HuH-7.5 (cell line): ENCODE measurements at regions not wholly inside any gene's neighbourhood (a gene's known extent, or its start where the extent isn't known, plus 50 kb on each side); places are given as distances from the start of the nearest gene placed in this dataset.
A peak's percentile ranks its signal among the peaks of the same experiment; 100 is the strongest.
"Not testable (repeated sequence)": the region's sequence is repeated elsewhere in the genome, so short reads cannot be mapped to it uniquely, and the experiment has no call there.

Source experiments
- DNase-seq: peaks from one replicate; pipeline ENCODE4 v3.0.0; 2011; ENCODE audit warnings: low spot score

- DNase-seq: not testable (repeated sequence)
Observed at GRCh38 chr10:77740396-77740795, 102.8 kb upstream of the KCNMA1 start.

- DNase-seq: no peak
Observed at GRCh38 chr10:77738496-77739158, 101.0 kb upstream of the KCNMA1 start.

- no peak for DNase-seq
Observed at GRCh38 chr10:77737608-77738007, 100.0 kb upstream of the KCNMA1 start.

DNA sequence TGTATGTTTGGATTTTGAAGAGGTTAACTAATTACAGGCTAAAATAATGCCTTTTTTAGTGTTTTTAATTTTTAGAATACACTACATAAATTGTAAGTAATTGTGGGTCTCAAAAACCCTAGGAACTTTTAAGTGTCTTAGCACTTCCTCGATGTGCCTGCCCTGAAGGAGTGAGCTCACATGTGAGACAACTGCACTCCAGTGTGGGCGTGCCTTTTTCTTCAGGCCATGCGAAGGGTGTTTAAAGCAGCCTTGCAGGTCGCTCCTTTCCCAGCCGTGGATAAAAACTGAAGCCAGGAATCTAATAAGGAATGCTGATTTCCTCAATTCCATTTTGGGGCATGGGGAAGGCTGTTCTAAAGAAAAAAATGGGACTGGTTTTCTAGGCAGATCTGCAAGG lies 97.5 kb upstream of the KCNMA1 start:
- not testable (repeated sequence) for DNase-seq

GRCh38 chr10:77732213-77733003 lies 94.8 kb upstream of the KCNMA1 start:
- DNase-seq: no peak

GRCh38 chr10:77727481-77727880 lies 89.9 kb upstream of the KCNMA1 start:
- no peak for DNase-seq

- no peak for DNase-seq
Observed at GRCh38 chr10:77726732-77727131, 89.1 kb upstream of the KCNMA1 start.

- DNase-seq: no peak
Observed at GRCh38 chr10:77726301-77726700, 88.7 kb upstream of the KCNMA1 start.

DNA sequence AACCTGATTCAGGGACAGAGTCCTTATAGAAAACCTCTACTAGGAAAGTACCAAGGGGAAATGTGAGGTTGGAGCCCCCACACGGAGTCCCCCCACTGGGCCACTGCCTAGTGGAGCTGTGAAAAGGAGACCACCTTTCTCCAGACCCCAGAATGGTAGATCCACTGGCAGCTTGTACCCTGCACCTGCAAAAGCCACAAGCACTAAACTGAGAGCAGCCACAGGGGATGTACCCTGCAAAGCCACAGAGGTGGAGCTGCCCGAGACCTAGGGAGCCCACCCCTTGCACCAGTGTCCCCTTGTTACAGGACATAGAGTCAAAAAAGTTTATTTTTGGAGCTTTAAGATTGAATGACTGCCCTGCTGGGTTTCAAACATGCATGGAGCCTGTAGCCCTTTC lies 87.2 kb upstream of the KCNMA1 start:
- no peak for DNase-seq

GRCh38 chr10:77723376-77723775 lies 85.8 kb upstream of the KCNMA1 start:
- DNase-seq: no peak

DNA sequence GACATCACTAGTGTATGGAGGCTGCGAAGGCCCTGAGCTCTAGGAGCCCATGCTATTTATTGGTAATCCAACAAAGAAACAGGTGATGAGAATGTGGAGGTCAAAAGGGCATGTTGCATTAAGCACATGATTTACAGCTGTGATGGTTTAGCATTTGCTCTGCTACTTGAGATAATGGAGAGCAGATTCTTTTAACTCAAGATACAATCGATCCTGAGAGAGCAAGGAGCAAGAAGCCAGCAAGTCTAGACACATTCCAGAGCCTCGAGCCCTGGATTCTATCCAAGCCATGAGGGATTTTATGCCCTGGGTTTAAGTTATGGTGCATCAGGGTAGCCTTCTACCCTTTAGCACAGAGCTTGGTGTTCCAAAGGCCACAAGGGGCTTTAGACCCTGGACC lies 85.3 kb upstream of the KCNMA1 start:
- not testable (repeated sequence) for DNase-seq

DNA sequence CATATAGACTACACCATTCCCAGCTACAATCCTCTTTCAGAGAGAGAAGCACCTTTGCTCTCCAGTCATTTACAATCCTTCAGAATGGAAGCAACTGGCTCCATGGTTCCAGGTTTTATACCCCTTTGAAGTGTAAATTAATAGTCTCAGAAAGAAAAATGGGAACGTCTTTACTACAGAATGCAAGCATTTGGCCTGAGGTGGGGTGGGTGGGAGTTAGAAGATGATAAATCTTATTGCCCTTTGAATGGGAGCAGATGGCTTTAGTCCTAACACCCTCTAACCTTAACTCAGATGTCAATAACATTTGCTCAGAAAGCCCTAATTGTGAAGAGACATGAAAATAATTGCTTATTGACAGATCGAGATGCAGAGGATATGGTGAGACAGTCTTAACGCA lies 84.2 kb upstream of the KCNMA1 start:
- no peak for DNase-seq

- no peak for DNase-seq
Observed at GRCh38 chr10:77718957-77719356, 81.3 kb upstream of the KCNMA1 start.

DNA sequence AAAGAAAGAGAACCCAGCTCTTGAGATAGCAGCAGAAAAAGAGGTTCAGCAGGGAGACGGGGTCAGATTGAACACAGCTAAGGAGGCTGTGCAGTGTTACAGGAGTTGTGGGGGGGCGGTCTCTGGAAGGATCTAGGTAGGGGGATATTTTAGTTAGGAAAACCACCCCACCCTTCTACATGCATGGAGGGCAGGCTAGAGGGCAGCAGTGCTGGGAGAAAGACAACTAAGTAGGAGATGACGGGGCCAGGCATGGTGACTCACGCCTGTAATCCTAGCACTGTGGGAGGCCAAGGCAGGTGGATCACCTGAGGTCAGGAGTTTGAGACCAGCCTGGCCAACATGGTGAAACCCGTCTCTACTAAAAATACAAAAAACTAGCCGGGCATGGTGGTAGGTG lies 80.7 kb upstream of the KCNMA1 start:
- DNase-seq: not testable (repeated sequence)

DNA sequence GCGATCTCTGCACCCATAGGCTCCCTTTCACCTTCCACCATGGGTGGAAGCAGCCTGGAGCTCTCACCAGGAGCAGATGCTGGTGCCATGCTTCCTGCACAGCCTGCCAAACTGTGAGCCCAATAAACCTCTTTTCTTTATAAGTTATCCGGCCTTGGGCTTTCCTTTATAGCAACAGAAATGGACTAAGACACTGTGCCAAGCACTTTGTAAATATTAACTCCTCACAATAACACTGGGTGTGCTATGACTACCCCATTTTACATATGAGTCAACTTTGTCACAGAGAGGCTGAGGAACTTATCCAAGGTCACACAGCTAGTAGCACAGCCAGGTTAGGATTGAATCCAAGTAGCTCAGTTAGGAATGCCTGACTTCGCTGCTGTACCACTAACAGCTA lies 79.7 kb upstream of the KCNMA1 start:
- DNase-seq: no peak

DNA sequence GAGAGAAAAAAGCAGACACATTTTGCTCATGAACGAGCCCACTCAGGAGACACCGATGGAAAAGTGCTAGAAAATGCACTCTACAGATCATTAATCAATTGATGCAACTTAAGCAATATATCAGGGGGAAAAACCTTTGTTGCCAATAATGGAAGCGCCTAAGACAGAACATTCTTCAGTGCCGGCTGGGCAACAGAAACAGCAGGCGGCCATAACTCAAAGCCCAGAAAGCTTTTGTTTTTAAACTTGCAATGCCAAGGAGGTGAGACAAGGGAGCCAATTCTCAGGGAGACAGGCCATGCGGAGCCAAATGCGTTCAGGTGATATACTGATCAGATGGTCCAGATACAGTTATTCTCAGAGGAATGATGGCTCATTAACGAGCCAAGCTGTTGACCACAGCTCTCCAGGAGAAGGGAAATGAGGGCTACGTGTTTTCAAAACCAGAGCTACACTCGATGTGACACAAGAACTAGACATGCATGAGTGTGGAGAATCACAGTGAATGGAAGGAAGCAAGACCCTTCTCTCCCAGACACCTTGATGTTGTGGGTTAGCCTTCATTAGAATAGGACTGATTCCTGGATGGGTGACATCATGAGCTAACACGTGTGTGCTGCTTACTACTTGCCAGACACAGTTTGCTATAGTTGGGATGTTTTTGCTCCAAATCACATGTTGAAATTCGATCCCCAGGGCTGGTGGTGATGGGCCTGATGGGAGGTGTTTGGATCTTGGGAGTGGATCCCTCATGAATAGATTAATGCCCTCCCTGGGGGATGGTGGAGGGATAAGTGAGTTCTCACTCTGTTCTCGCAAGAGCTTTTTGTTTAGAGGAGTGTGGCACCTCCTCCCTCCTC lies 79.1 kb upstream of the KCNMA1 start:
- no peak for DNase-seq

DNA sequence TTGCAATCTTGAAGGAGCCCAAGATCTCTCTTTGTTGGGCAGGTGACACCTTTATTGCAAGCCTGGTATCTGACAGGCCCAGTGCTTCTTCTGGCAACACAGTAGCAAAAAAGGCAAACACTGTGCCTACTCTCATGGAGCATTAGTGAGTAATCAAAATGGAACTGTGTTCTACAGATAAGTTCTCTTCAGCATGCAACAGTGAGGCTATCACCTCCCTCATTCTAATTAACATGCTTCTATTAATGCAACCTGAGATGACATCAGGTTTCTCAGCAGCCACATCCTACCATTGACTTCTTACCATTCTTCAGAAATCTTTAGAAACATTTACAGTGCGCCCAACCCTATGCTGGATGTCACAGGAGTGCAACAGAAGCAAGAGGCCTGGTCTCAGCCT lies 77.9 kb upstream of the KCNMA1 start:
- DNase-seq: no peak

DNA sequence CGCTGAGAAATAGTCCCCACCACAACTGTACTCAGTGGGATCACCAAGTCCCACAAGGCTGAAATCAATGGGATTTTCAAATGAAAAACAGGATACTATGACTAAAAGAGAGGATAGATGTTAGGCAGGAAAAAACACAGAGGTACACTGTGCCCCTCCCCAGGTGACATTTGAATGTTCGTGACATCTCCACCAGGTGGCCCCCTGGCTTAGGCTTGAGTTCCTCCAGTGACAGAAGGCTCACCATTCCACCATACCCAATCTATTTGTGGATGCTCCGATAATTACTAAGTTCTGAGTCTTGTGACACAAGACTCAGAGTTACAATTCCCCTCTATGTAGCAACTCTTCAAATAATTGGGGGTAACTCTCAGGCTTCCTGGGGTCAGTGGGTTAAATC lies 77.5 kb upstream of the KCNMA1 start:
- peak; percentile 27 for DNase-seq

GRCh38 chr10:77713521-77714280 lies 76.1 kb upstream of the KCNMA1 start:
- no peak for DNase-seq

- no peak for DNase-seq
Observed at GRCh38 chr10:77712207-77712606, 74.6 kb upstream of the KCNMA1 start.

GRCh38 chr10:77711683-77712049 lies 74.1 kb upstream of the KCNMA1 start:
- DNase-seq: no peak
